CD4-positive, alpha-beta T cell (primary cell): ENCODE measurements at regions not wholly inside any gene's neighbourhood (a gene's known extent, or its start where the extent isn't known, plus 50 kb on each side); places are given as distances from the start of the nearest gene placed in this dataset.

Experiments used
- ATAC-seq: fragments of 200-7000 bp; cut with Tn5 transposase; one replicate; pipeline ENCODE4 v1.10.0; 2022; ENCODE audit warnings: mild to moderate bottlenecking; ENCODE audit not compliant: poor library complexity
- CTCF ChIA-PET: fragments of 350-600 bp; sonication (Branson Sonifier 250); formaldehyde crosslinking; loops from one replicate; lab custom pipeline; 2021; ENCODE audit warnings: antibody characterized with exemption, inconsistent platforms; lab: Charles Lee
- POLR2A ChIA-PET: fragments of 350-600 bp; sonication (Branson Sonifier 250); formaldehyde crosslinking; loops from one replicate; lab custom pipeline; 2021; ENCODE audit warnings: antibody characterized with exemption, inconsistent platforms; lab: Charles Lee
- DNase-seq, 14 experiments: peaks; one replicate each; pipeline ENCODE4 v3.0.0-alpha.2; 2013 to 2020; ENCODE audit warnings: mixed read lengths in 2 of 14
- H3K27ac ChIP-seq, 2 donors: one replicate each; pipeline versions ENCODE4 v1.5.1 to v1.7.0; 2013; ENCODE audit warnings: low read length in 2 of 2, low read depth in 1 of 2, mild to moderate bottlenecking in 1 of 2
- H3K27me3 ChIP-seq, 2 experiments: 1 replicate in 1 of 2; 2 replicates in 1 of 2; pipeline versions ENCODE4 v1.6.1 to v1.7.0; 2013; ENCODE audit warnings: low read length in 2 of 2, control low read depth in 1 of 2, mild to moderate bottlenecking in 1 of 2, moderate library complexity in 1 of 2; ENCODE audit not compliant: insufficient read depth in 2 of 2, control insufficient read depth in 1 of 2
- H3K36me3 ChIP-seq: one replicate; pipeline ENCODE4 v1.6.1; 2013; ENCODE audit warnings: low read length, control low read depth; ENCODE audit not compliant: insufficient read depth
- H3K4me1 ChIP-seq: one replicate; pipeline ENCODE4 v1.6.1; 2013; ENCODE audit warnings: low read length, control low read depth; ENCODE audit not compliant: insufficient read depth
- H3K4me3 ChIP-seq: one replicate; pipeline ENCODE4 v1.5.1; 2013; ENCODE audit warnings: mild to moderate bottlenecking, low read length, moderate library complexity
- H3K9me3 ChIP-seq, 2 experiments: 1 replicate in 1 of 2; 2 replicates in 1 of 2; pipeline versions ENCODE4 v1.6.1 to v1.7.0; 2013; ENCODE audit warnings: low read length in 2 of 2, mild to moderate bottlenecking in 2 of 2, control low read depth in 1 of 2, moderate library complexity in 1 of 2; ENCODE audit not compliant: control insufficient read depth in 1 of 2, insufficient read depth in 1 of 2
- H3K27ac Mint-ChIP-seq: one replicate; pipeline ENCODE4 v1.8.0; 2020; ENCODE audit warnings: mixed read lengths
- H3K27me3 Mint-ChIP-seq: one replicate; pipeline ENCODE4 v1.8.0; 2021; ENCODE audit warnings: mixed read lengths
- H3K36me3 Mint-ChIP-seq: one replicate; pipeline ENCODE4 v1.8.0; 2021; ENCODE audit warnings: low read depth, mixed read lengths
- H3K4me1 Mint-ChIP-seq: one replicate; pipeline ENCODE4 v1.8.0; 2021; ENCODE audit warnings: low read depth, mixed read lengths
- H3K4me3 Mint-ChIP-seq: one replicate; pipeline ENCODE4 v1.8.0; 2020; ENCODE audit warnings: mild to moderate bottlenecking, mixed read lengths
- H3K9me3 Mint-ChIP-seq: one replicate; pipeline ENCODE4 v1.8.0; 2020; ENCODE audit warnings: mixed read lengths
- intact Hi-C, 2 experiments: fragments of 100-400 bp; cut with DNase I in 1 of 2; cut with micrococcal nuclease in 1 of 2; formaldehyde crosslinking; loops; one replicate each; pipeline versions ENCODE4 v1.15.1 to v1.9.0; 2023 to 2025; cut with DNase I, micrococcal nuclease
- TF ChIP-seq, protein P1 (sequence below): fragments of 200-600 bp; IDR thresholded peaks from one replicate; pipeline ENCODE4 v1.8.0; 2022; ENCODE audit warnings: antibody characterized with exemption, mild to moderate bottlenecking

DNA sequence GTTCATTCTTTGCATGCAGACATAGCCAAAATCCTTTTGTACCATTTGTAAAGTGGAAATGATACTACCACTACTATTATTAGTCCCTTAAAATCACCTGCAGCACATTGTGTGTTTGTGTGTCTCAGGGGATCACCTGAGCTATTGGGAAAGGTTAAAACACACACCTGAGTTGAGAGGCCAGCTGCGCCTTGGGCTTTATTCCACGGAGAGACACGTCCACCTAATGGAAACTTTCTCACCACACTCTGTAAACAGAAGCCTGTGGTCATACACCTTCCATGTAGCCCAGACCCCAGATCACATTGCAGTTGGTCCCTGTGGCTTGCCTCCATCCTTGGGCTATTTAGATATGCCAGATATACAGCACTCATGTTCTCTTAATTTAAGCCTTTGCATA, 81.8 kb upstream of the SH3BP4 start:
- TF ChIP-seq, protein P1, sequence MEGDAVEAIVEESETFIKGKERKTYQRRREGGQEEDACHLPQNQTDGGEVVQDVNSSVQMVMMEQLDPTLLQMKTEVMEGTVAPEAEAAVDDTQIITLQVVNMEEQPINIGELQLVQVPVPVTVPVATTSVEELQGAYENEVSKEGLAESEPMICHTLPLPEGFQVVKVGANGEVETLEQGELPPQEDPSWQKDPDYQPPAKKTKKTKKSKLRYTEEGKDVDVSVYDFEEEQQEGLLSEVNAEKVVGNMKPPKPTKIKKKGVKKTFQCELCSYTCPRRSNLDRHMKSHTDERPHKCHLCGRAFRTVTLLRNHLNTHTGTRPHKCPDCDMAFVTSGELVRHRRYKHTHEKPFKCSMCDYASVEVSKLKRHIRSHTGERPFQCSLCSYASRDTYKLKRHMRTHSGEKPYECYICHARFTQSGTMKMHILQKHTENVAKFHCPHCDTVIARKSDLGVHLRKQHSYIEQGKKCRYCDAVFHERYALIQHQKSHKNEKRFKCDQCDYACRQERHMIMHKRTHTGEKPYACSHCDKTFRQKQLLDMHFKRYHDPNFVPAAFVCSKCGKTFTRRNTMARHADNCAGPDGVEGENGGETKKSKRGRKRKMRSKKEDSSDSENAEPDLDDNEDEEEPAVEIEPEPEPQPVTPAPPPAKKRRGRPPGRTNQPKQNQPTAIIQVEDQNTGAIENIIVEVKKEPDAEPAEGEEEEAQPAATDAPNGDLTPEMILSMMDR: no peak
- H3K27me3 ChIP-seq: peaks cover 0 to 2% of the 10 kb centered on the region in 2 experiments
- H3K4me1 ChIP-seq: no peaks in the 10 kb centered on the region
- H3K4me1 Mint-ChIP-seq: no peaks in the 10 kb centered on the region
- ChIA-PET POLR2A (no interaction called here), CTCF (no interaction called here)
- intact Hi-C loops: no loop called here
- no peaks in the 10 kb centered on the region for H3K36me3 ChIP-seq
- H3K27ac ChIP-seq: no peak overlapping the region
- no peak overlapping the region for H3K4me3 Mint-ChIP-seq
- H3K9me3 Mint-ChIP-seq: peaks cover 2% of the 10 kb centered on the region
- DNase-seq: no peak
- peaks cover 15% of the 10 kb centered on the region for H3K27me3 Mint-ChIP-seq
- no peak overlapping the region for H3K27ac Mint-ChIP-seq
- ATAC-seq: no peak
- no peak overlapping the region for H3K4me3 ChIP-seq
- peaks cover 0 to 9% of the 10 kb centered on the region in 2 experiments for H3K9me3 ChIP-seq
- H3K36me3 Mint-ChIP-seq: no peaks in the 10 kb centered on the region

- no peaks in the 10 kb centered on the region for H3K36me3 ChIP-seq
- no peak for ATAC-seq
- TF ChIP-seq, protein P1: no peak
- H3K9me3 ChIP-seq: peaks cover 0 to 9% of the 10 kb centered on the region in 2 experiments
- no peaks in the 10 kb centered on the region for H3K4me1 ChIP-seq
- no peak overlapping the region for H3K4me3 Mint-ChIP-seq
- H3K4me1 Mint-ChIP-seq: no peaks in the 10 kb centered on the region
- H3K27ac Mint-ChIP-seq: no peak overlapping the region
- intact Hi-C loops: no loop called here
- ChIA-PET POLR2A (no interaction called here), CTCF (no interaction called here)
- peaks cover 2% of the 10 kb centered on the region for H3K9me3 Mint-ChIP-seq
- no peak overlapping the region for H3K4me3 ChIP-seq
- peaks cover 14% of the 10 kb centered on the region for H3K27me3 Mint-ChIP-seq
- DNase-seq: no peak
- peaks cover 0 to 2% of the 10 kb centered on the region in 2 experiments for H3K27me3 ChIP-seq
- no peak overlapping the region for H3K27ac ChIP-seq
- no peaks in the 10 kb centered on the region for H3K36me3 Mint-ChIP-seq
Observed at GRCh38 chr2:234869164-234869563, 82.7 kb upstream of the SH3BP4 start.

- intact Hi-C loops: no loop called here
Observed at GRCh38 chr2:234867882-234868285, 83.9 kb upstream of the SH3BP4 start.

More at GRCh38 chr2:234867882-234868285, 83.9 kb upstream of the SH3BP4 start:
- Histone ChIP-seq H3K27ac (no peak overlapping the region), H3K27me3 (peaks cover 0 to 2% of the 10 kb centered on the region in 2 experiments), H3K9me3 (peaks cover 0 to 8% of the 10 kb centered on the region in 2 experiments), H3K4me3 (no peak overlapping the region), H3K36me3 (no peaks in the 10 kb centered on the region), H3K4me1 (no peaks in the 10 kb centered on the region)
- Mint-ChIP-seq H3K27ac (no peak overlapping the region), H3K27me3 (peaks cover 8% of the 10 kb centered on the region), H3K36me3 (no peaks in the 10 kb centered on the region), H3K4me3 (no peak overlapping the region), H3K9me3 (peaks cover 2% of the 10 kb centered on the region), H3K4me1 (no peaks in the 10 kb centered on the region)
- TF ChIP-seq, protein P1: no peak
- ChIA-PET CTCF (no interaction called here), POLR2A (no interaction called here)
- DNase-seq (no peak), ATAC-seq (no peak)
